ENCODE measurements at regions not wholly inside any gene's neighbourhood (a gene's known extent, or its start where the extent isn't known, plus 50 kb on each side); places are given as distances from the start of the nearest gene placed in this dataset.

GRCh38 chr12:76711241-76711640, 52.7 kb upstream of the ZDHHC17 start:
- H3K27ac ChIP-seq: no peak overlapping the region
- no peak for TF ChIP-seq ZFX (IDR thresholded peaks at IDR 0.05)
- no peak for TF ChIP-seq CTCF (conservative IDR thresholded peaks at IDR 0.05)

GRCh38 chr12:76713130-76713529, 50.8 kb upstream of the ZDHHC17 start:
- H3K27ac ChIP-seq: no peak overlapping the region
- no peak for TF ChIP-seq ZFX (IDR thresholded peaks at IDR 0.05)
- TF ChIP-seq CTCF (conservative IDR thresholded peaks at IDR 0.05): no peak; the same call in 1 of the 2 replicates

- no peak overlapping the region for H3K27ac ChIP-seq
- TF ChIP-seq CTCF (conservative IDR thresholded peaks at IDR 0.05) (no peak), ZFX (IDR thresholded peaks at IDR 0.05) (no peak)
Observed at GRCh38 chr12:76713986-76714385, 49.9 kb upstream of the ZDHHC17 start.

All from C4-2B (cell line).